ENCODE measurements at regions not wholly inside any gene's neighbourhood (a gene's known extent, or its start where the extent isn't known, plus 50 kb on each side); places are given as distances from the start of the nearest gene placed in this dataset.

DNA sequence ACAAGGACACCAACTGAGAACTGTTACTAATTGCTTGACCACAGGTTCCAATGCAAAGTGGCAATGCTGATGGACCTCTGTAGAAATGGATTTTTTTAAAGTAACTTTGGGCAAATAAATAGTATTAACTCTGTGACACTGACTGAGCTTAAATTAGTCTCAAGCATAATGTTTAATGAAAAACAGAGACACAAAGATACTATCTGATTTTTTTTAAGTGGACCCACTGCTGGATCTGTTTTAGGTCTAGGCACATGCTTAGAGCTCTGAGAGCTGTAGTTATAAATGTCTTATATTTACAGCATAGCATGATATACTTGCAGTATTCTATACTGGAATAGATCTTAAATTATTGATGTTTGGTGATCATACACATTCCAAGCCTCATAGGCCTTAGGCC, 481.6 kb upstream of the LRRC7 start:
- TF ChIP-seq, protein P1, sequence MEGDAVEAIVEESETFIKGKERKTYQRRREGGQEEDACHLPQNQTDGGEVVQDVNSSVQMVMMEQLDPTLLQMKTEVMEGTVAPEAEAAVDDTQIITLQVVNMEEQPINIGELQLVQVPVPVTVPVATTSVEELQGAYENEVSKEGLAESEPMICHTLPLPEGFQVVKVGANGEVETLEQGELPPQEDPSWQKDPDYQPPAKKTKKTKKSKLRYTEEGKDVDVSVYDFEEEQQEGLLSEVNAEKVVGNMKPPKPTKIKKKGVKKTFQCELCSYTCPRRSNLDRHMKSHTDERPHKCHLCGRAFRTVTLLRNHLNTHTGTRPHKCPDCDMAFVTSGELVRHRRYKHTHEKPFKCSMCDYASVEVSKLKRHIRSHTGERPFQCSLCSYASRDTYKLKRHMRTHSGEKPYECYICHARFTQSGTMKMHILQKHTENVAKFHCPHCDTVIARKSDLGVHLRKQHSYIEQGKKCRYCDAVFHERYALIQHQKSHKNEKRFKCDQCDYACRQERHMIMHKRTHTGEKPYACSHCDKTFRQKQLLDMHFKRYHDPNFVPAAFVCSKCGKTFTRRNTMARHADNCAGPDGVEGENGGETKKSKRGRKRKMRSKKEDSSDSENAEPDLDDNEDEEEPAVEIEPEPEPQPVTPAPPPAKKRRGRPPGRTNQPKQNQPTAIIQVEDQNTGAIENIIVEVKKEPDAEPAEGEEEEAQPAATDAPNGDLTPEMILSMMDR (IDR thresholded peaks at IDR 0.05): no peak
- TF ChIP-seq POLR2A (IDR thresholded peaks at IDR 0.05): no peak
